GM21390 (cell line): ENCODE measurements at regions not wholly inside any gene's neighbourhood (a gene's known extent, or its start where the extent isn't known, plus 50 kb on each side); places are given as distances from the start of the nearest gene placed in this dataset.
"Not testable (repeated sequence)": the region's sequence is repeated elsewhere in the genome, so short reads cannot be mapped to it uniquely, and the experiment has no call there.

ENCODE experiments used
- ATAC-seq: cut with Tn5 transposase; IDR thresholded peaks from one replicate; pipeline ENCODE4 v1.9.1; 2021; ENCODE audit not compliant: unreplicated experiment

GRCh38 chr3:191737742-191738141 lies 276.8 kb downstream of the PYDC2 start:
- no peak for ATAC-seq

GRCh38 chr3:191740712-191741111 lies 279.7 kb downstream of the PYDC2 start:
- ATAC-seq: no peak

GRCh38 chr3:191741847-191742350 lies 280.9 kb downstream of the PYDC2 start:
- not testable (repeated sequence) for ATAC-seq

- ATAC-seq: no peak
These were observed 282.3 kb downstream of the PYDC2 start for GRCh38 chr3:191743283-191743682.

GRCh38 chr3:191750618-191751017 lies 289.7 kb downstream of the PYDC2 start:
- no peak for ATAC-seq

- no peak for ATAC-seq
These were observed 292.2 kb downstream of the PYDC2 start for GRCh38 chr3:191753196-191753595.

- ATAC-seq: no peak
These were observed 300.9 kb downstream of the PYDC2 start for GRCh38 chr3:191761906-191762305.

GRCh38 chr3:191762323-191762960 lies 301.5 kb downstream of the PYDC2 start:
- ATAC-seq: no peak

GRCh38 chr3:191768421-191768820 lies 307.5 kb downstream of the PYDC2 start:
- ATAC-seq: no peak

- no peak for ATAC-seq
These were observed 309.6 kb downstream of the PYDC2 start for GRCh38 chr3:191770541-191770940.

GRCh38 chr3:191774485-191774884 lies 313.5 kb downstream of the PYDC2 start:
- no peak for ATAC-seq

- ATAC-seq: no peak
These were observed 314.7 kb downstream of the PYDC2 start for GRCh38 chr3:191775451-191776233.

- no peak for ATAC-seq
These were observed 320.1 kb downstream of the PYDC2 start for GRCh38 chr3:191781044-191781443.

GRCh38 chr3:191783024-191783423 lies 322.1 kb downstream of the PYDC2 start:
- no peak for ATAC-seq

GRCh38 chr3:191790934-191791333 lies 330.0 kb downstream of the PYDC2 start:
- ATAC-seq: no peak

GRCh38 chr3:191792580-191792979 lies 331.6 kb downstream of the PYDC2 start:
- ATAC-seq: no peak

GRCh38 chr3:191795196-191795595 lies 334.2 kb downstream of the PYDC2 start:
- no peak for ATAC-seq

GRCh38 chr3:191797271-191797670 lies 336.3 kb downstream of the PYDC2 start:
- no peak for ATAC-seq

GRCh38 chr3:191802671-191803070 lies 341.7 kb downstream of the PYDC2 start:
- ATAC-seq: no peak

GRCh38 chr3:191804935-191805334 lies 344.0 kb downstream of the PYDC2 start:
- ATAC-seq: no peak

- ATAC-seq: no peak
These were observed 347.1 kb downstream of the PYDC2 start for GRCh38 chr3:191808073-191808472.

GRCh38 chr3:191809326-191809949 lies 348.5 kb downstream of the PYDC2 start:
- ATAC-seq: no peak
